Sigmoid colon (tissue), 3 donors: ENCODE measurements at regions not wholly inside any gene's neighbourhood (a gene's known extent, or its start where the extent isn't known, plus 50 kb on each side); places are given as distances from the start of the nearest gene placed in this dataset.

Experiments used
- POLR2A ChIP-seq, 2 donors: fragments of 450-650 bp; IDR thresholded peaks; one replicate each; pipeline ENCODE4 v1.6.1; 2016; ENCODE audit warnings: antibody characterized with exemption in 2 of 2, mild to moderate bottlenecking in 2 of 2, moderate library complexity in 2 of 2
- TF ChIP-seq, protein P1 (sequence below), 4 experiments: fragments of 450-650 bp in 3 of 4; fragments of 200-600 bp in 1 of 4; IDR thresholded peaks; one replicate each; pipeline ENCODE4 v1.5.1; 2016 to 2019; ENCODE audit warnings: antibody characterized with exemption in 4 of 4, mild to moderate bottlenecking in 3 of 4, moderate library complexity in 2 of 4

GRCh38 chr10:43000021-43000411 lies 76.9 kb upstream of the RET start:
- TF ChIP-seq, protein P1, sequence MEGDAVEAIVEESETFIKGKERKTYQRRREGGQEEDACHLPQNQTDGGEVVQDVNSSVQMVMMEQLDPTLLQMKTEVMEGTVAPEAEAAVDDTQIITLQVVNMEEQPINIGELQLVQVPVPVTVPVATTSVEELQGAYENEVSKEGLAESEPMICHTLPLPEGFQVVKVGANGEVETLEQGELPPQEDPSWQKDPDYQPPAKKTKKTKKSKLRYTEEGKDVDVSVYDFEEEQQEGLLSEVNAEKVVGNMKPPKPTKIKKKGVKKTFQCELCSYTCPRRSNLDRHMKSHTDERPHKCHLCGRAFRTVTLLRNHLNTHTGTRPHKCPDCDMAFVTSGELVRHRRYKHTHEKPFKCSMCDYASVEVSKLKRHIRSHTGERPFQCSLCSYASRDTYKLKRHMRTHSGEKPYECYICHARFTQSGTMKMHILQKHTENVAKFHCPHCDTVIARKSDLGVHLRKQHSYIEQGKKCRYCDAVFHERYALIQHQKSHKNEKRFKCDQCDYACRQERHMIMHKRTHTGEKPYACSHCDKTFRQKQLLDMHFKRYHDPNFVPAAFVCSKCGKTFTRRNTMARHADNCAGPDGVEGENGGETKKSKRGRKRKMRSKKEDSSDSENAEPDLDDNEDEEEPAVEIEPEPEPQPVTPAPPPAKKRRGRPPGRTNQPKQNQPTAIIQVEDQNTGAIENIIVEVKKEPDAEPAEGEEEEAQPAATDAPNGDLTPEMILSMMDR (IDR thresholded peaks at IDR 0.05): no peak
- no peak for TF ChIP-seq POLR2A (IDR thresholded peaks at IDR 0.05)
